MG63 (cell line): ENCODE measurements at regions not wholly inside any gene's neighbourhood (a gene's known extent, or its start where the extent isn't known, plus 50 kb on each side); places are given as distances from the start of the nearest gene placed in this dataset.

ENCODE experiments used
- DNase-seq: peaks from one replicate; pipeline ENCODE4 v3.0.0-alpha.2; 2020
- H3K27me3 ChIP-seq: fragments of 250-450 bp; sonication (Bioruptor Pico); 2 replicates; pipeline ENCODE4 v1.5.1; 2020; ENCODE audit warnings: mild to moderate bottlenecking, moderate library complexity
- H3K36me3 ChIP-seq: fragments of 250-450 bp; sonication (Bioruptor Pico); 2 replicates; pipeline ENCODE4 v1.5.1; 2020; ENCODE audit warnings: mild to moderate bottlenecking, moderate library complexity
- H3K4me3 ChIP-seq: fragments of 250-450 bp; sonication (Bioruptor Pico); 2 replicates; pipeline ENCODE4 v1.5.1; 2020; ENCODE audit warnings: mild to moderate bottlenecking, moderate library complexity
- H3K9me3 ChIP-seq: fragments of 250-450 bp; sonication (Bioruptor Pico); 2 replicates; pipeline ENCODE4 v1.5.1; 2020; ENCODE audit warnings: mild to moderate bottlenecking, moderate library complexity

GRCh38 chr1:87278825-87279535, 49.7 kb upstream of the LMO4 start:
- no peaks in the 10 kb centered on the region for H3K27me3 ChIP-seq
- no peak for DNase-seq
- H3K36me3 ChIP-seq, result no peaks in the 10 kb centered on the region
- H3K4me3 ChIP-seq, result no peak overlapping the region
- H3K9me3 ChIP-seq, result no peaks in the 10 kb centered on the region
